ENCODE measurements at regions not wholly inside any gene's neighbourhood (a gene's known extent, or its start where the extent isn't known, plus 50 kb on each side); places are given as distances from the start of the nearest gene placed in this dataset.

GRCh38 chr12:115416869-115417268, 732.9 kb upstream of the TBX3 start:
- no peak for DNase-seq

GRCh38 chr12:115413626-115414025, 729.7 kb upstream of the TBX3 start:
- DNase-seq: no peak

- DNase-seq: no peak
Observed at GRCh38 chr12:115412831-115413230, 728.9 kb upstream of the TBX3 start.

GRCh38 chr12:115411121-115411520, 727.1 kb upstream of the TBX3 start:
- DNase-seq: no peak

- DNase-seq: no peak
Observed at GRCh38 chr12:115408642-115409041, 724.7 kb upstream of the TBX3 start.

GRCh38 chr12:115407723-115408122, 723.7 kb upstream of the TBX3 start:
- DNase-seq: no peak

GRCh38 chr12:115407036-115407435, 723.1 kb upstream of the TBX3 start:
- DNase-seq: no peak

- DNase-seq: no peak
Observed at GRCh38 chr12:115405471-115405860, 721.5 kb upstream of the TBX3 start.

GRCh38 chr12:115404761-115405470, 720.9 kb upstream of the TBX3 start:
- peak; percentile 15 for DNase-seq

- no peak for DNase-seq
Observed at GRCh38 chr12:115403689-115404088, 719.7 kb upstream of the TBX3 start.

- no peak for DNase-seq
Observed at GRCh38 chr12:115403253-115403652, 719.3 kb upstream of the TBX3 start.

- no peak for DNase-seq
Observed at GRCh38 chr12:115402443-115403180, 718.6 kb upstream of the TBX3 start.

GRCh38 chr12:115401761-115402160, 717.8 kb upstream of the TBX3 start:
- DNase-seq: no peak

- DNase-seq: no peak
Observed at GRCh38 chr12:115400011-115400410, 716.0 kb upstream of the TBX3 start.

- no peak for DNase-seq
Observed at GRCh38 chr12:115398311-115398781, 714.4 kb upstream of the TBX3 start.

- DNase-seq: no peak
Observed at GRCh38 chr12:115396567-115396966, 712.6 kb upstream of the TBX3 start.

GRCh38 chr12:115394496-115395220, 710.7 kb upstream of the TBX3 start:
- no peak for DNase-seq

- DNase-seq: no peak
Observed at GRCh38 chr12:115388139-115388538, 704.2 kb upstream of the TBX3 start.

GRCh38 chr12:115387467-115387901, 703.5 kb upstream of the TBX3 start:
- DNase-seq: no peak

GRCh38 chr12:115386946-115387345, 703.0 kb upstream of the TBX3 start:
- DNase-seq: no peak

- no peak for DNase-seq
Observed at GRCh38 chr12:115385141-115385540, 701.2 kb upstream of the TBX3 start.

GRCh38 chr12:115384391-115384790, 700.4 kb upstream of the TBX3 start:
- DNase-seq: no peak

- DNase-seq: no peak
Observed at GRCh38 chr12:115383668-115384067, 699.7 kb upstream of the TBX3 start.

- no peak for DNase-seq
Observed at GRCh38 chr12:115382681-115383080, 698.7 kb upstream of the TBX3 start.

Measured in kidney glomerular epithelial cell (primary cell).